Stimulated activated CD8-positive, alpha-beta memory T cell treated with anti-CD3 and anti-CD28 coated beads, Interleukin-2, amount 100 ng/mL, for 1 hour (primary cell): ENCODE measurements at regions not wholly inside any gene's neighbourhood (a gene's known extent, or its start where the extent isn't known, plus 50 kb on each side); places are given as distances from the start of the nearest gene placed in this dataset.
"Not testable (repeated sequence)": the region's sequence is repeated elsewhere in the genome, so short reads cannot be mapped to it uniquely, and the experiment has no call there.

Experiments used
- DNase-seq, 2 donors: peaks; one replicate each; pipeline ENCODE4 v3.0.0-alpha.2; 2020; ENCODE audit warnings: low read depth in 2 of 2

GRCh38 chr1:228611707-228612106, 123.6 kb upstream of the RHOU start:
- DNase-seq: not testable (repeated sequence)

GRCh38 chr1:228622002-228622716, 113.1 kb upstream of the RHOU start:
- DNase-seq: not testable (repeated sequence)

DNA sequence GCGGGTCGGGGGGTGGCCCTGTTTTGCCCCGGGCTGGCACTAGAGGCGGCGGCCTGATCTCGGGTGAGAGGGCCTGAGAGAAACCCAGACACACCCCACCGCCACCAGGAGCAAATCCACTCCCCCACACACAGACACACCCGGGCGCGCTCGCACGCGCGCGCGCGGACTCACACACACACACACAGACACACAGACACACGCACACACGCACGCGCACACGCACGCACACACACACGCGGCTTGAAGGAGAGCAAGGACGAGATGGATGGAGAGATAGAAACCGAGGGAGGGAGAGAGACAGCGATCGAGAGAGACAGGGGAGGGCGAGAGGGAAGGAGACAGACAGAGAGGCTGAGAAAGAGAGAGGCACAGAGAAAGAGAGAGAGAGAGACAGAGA, 108.8 kb upstream of the RHOU start:
- not testable (repeated sequence) for DNase-seq

GRCh38 chr1:228632858-228633257, 102.4 kb upstream of the RHOU start:
- not testable (repeated sequence) for DNase-seq

DNA sequence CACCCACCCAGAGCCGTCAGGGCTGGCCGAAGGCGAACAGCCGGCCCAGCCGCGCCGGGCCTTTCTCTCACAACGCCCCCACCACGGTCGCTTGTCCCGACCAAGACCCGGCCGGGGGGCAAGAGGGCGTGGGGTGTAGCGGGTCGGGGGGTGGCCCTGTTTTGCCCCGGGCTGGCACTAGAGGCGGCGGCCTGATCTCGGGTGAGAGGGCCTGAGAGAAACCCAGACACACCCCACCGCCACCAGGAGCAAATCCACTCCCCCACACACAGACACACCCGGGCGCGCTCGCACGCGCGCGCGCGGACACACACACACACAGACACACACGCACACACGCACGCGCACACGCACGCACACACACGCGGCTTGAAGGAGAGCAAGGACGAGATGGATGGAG, 100.0 kb upstream of the RHOU start:
- not testable (repeated sequence) for DNase-seq

DNA sequence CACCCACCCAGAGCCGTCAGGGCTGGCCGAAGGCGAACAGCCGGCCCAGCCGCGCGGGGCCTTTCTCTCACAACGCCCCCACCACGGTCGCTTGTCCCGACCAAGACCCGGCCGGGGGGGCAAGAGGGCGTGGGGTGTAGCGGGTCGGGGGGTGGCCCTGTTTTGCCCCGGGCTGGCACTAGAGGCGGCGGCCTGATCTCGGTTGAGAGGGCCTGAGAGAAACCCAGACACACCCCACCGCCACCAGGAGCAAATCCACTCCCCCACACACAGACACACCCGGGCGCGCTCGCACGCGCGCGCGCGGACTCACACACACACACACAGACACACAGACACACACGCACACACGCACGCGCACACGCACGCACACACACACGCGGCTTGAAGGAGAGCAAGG, 97.8 kb upstream of the RHOU start:
- not testable (repeated sequence) for DNase-seq

- no peak for DNase-seq
Measured at GRCh38 chr1:228646717-228647522, 88.4 kb upstream of the RHOU start.

GRCh38 chr1:228647523-228648444, 87.5 kb upstream of the RHOU start:
- no peak for DNase-seq

GRCh38 chr1:228648647-228649383, 86.5 kb upstream of the RHOU start:
- no peak for DNase-seq

DNA sequence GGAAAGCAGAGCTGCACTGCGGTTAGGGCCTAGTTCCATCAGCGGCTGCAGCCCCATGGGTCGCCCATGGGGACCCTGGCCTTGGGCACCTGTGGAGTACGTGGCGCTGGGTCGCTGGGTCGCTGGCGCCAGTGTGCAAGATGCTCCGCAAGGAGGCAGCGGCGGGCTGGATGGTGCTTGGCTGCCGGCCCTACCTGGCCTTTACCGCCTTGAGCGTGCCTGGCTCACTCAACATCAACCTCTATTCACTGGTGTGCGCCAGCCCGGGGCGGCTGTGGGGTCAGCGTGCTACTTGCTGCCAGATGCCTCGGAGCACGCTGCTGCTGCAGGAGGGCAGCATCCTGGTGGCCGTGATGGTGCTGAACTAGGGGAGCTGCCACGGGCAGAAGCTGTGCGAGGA, 85.1 kb upstream of the RHOU start:
- no peak for DNase-seq

- DNase-seq: no peak
Measured at GRCh38 chr1:228650946-228651345, 84.3 kb upstream of the RHOU start.

DNA sequence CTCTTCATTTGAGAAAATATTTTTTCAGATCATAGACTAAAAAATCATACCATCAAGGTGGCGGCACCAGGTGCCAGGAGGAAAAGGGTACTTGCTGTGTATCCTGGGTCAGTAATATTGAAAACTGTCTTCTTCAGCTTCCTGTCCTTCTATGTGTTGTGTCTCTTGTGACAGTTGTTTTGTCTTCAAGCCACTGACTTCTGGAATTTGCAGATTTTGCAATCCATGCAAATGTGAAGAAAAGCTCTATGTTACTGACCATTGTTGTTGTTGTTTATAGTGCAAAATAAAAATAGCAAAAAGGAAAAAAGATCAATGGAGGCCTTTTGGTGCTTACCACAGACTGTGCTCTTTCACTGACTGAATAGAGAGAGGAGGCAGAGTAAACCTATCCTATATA, 83.2 kb upstream of the RHOU start:
- no peak for DNase-seq

GRCh38 chr1:228653057-228653456, 82.2 kb upstream of the RHOU start:
- DNase-seq: not testable (repeated sequence)

DNA sequence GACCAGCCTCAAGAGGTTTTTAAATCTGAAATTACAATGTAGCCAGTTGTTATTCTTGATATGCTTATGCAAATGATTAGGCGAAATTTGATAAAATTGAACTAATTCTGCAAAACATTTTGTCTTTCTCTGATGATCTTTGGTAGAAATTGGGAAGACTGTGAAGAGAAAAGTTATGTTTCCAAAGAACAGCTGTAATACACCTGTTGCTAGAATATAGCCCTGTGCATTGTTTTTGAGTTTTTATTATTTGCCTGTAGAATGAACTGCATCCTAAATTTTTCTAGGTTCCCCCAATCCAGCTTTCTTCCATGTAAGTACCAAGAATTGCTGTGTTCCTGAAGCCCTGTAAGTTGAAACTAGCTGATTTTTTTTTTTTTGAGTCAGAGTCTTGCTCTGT, 81.5 kb upstream of the RHOU start:
- no peak for DNase-seq

GRCh38 chr1:228655796-228656394, 79.4 kb upstream of the RHOU start:
- DNase-seq: no peak

DNA sequence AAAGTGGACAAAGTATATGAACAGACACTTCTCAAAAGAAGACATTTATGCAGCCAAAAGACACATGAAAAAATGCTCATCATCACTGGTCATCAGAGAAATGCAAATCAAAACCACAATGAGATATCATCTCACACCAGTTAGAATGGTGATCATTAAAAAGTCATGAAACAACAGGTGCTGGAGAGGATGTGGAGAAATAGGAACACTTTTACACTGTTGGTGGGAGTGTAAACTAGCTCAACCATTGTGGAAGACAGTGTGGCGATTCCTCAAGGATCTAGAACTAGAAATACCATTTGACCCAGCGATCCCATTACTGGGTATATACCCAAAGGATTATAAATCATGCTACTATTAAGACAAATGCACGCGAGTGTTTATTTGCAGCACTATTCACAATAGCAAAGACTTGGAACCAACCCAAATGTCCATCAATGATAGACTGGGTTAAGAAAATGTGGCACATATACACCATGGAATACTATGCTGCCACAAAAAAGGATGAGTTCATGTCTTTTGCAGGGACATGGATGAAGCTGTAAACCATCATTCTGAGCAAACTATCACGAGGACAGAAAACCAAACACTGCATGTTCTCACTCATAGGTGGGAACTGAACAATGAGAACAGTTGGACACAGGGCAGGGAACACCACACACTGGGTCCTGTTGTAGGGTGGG, 73.1 kb upstream of the RHOU start:
- DNase-seq: not testable (repeated sequence)

DNA sequence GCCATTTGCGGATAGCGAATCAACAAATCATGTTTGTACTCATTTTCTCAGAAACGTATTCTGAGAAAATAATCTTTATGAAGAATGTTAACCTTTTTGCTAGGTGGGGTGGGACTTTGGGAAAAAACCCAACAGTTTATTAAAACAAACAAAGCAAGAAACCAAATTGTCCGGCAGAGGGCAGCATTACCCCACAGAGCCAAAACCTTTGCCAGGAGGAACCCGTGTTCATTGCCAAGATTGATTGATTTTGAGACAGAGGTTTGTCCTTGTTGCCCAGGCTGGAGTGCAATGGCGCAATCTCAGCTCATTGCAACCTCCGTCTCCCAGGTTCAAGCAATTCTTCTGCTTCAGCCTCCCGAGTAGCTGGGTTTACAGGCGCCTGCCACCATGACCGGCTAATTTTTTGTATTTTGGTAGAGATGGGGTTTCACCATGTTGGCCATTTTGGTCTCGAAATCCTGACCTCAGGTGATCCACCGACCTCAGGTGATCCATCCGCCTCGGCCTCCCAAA, 70.8 kb upstream of the RHOU start:
- peak; percentile 57 to 64 for DNase-seq

- DNase-seq: no peak
Measured at GRCh38 chr1:228666686-228667623, 68.3 kb upstream of the RHOU start.
